ENCODE measurements at regions not wholly inside any gene's neighbourhood (a gene's known extent, or its start where the extent isn't known, plus 50 kb on each side); places are given as distances from the start of the nearest gene placed in this dataset.

DNA sequence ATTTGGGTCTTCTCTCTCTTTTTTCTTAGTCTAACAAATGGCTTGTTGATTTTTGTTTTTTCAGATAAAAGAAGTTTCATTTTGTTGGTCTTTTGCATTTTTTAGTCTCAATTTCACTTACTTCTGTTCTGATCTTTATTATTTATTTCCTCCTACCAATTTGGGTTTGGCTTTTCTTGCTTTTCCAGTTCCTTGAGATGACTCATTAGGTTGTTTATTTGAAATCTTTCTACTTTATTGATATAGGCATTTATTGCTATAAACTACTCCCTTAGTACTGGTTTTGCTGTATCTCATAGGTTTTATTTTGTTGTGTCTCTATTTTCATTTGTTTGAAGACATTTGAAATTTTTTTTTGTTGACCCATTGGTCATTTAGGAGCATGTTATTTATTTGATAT, 152.2 kb upstream of the MPHOSPH6 start:
- Histone ChIP-seq H3K9ac (ENCODE audit: low read depth in 1 of 2, low read length in 2 of 2) (no peak overlapping the region), H3K4me3 (ENCODE audit: low read length in 2 of 2) (no peak overlapping the region), H3K4me1 (ENCODE audit: control insufficient read depth in 2 of 2, insufficient read depth in 2 of 2, low read length in 2 of 2) (no peaks in the 10 kb centered on the region), H3K9me3 (ENCODE audit: control insufficient read depth in 2 of 2, low read length in 2 of 2) (no peaks in the 10 kb centered on the region), H3K36me3 (ENCODE audit: control insufficient read depth in 2 of 2, insufficient read depth in 2 of 2, low read length in 2 of 2) (no peaks in the 10 kb centered on the region), H3K27me3 (ENCODE audit: control insufficient read depth in 2 of 2, insufficient read depth in 2 of 2, low read length in 2 of 2) (no peaks in the 10 kb centered on the region), H3K27ac (ENCODE audit: low read depth in 2 of 2, low read length in 2 of 2) (no peak overlapping the region)

DNA sequence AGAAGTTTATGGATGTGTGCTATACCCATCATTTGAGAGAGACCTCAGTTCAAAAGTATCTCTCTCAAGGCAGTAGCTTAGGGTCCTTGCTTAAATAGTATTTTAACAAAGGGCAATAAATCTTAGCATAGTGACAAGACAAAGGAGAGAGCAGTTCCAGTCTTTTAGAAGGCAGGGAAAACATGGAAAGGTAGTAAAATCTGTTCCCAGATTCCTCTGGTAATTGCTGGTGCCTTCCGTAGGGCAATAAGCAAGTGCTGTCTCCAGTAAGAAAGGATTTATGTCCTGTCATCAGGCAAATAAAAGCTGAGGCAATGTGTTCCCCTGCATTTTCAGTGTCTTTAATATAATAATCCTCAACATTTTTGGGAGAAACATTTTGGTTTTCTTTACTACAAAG, 149.0 kb upstream of the MPHOSPH6 start:
- no peak overlapping the region for H3K4me3 ChIP-seq (ENCODE audit: low read length in 2 of 2)
- no peaks in the 10 kb centered on the region for H3K36me3 ChIP-seq (ENCODE audit: control insufficient read depth in 2 of 2, insufficient read depth in 2 of 2, low read length in 2 of 2)
- H3K4me1 ChIP-seq (ENCODE audit: control insufficient read depth in 2 of 2, insufficient read depth in 2 of 2, low read length in 2 of 2) = no peaks in the 10 kb centered on the region
- no peak overlapping the region for H3K27ac ChIP-seq (ENCODE audit: low read depth in 2 of 2, low read length in 2 of 2)
- no peak overlapping the region for H3K9ac ChIP-seq (ENCODE audit: low read depth in 1 of 2, low read length in 2 of 2)
- H3K9me3 ChIP-seq (ENCODE audit: control insufficient read depth in 2 of 2, low read length in 2 of 2) = no peaks in the 10 kb centered on the region
- no peaks in the 10 kb centered on the region for H3K27me3 ChIP-seq (ENCODE audit: control insufficient read depth in 2 of 2, insufficient read depth in 2 of 2, low read length in 2 of 2)

DNA sequence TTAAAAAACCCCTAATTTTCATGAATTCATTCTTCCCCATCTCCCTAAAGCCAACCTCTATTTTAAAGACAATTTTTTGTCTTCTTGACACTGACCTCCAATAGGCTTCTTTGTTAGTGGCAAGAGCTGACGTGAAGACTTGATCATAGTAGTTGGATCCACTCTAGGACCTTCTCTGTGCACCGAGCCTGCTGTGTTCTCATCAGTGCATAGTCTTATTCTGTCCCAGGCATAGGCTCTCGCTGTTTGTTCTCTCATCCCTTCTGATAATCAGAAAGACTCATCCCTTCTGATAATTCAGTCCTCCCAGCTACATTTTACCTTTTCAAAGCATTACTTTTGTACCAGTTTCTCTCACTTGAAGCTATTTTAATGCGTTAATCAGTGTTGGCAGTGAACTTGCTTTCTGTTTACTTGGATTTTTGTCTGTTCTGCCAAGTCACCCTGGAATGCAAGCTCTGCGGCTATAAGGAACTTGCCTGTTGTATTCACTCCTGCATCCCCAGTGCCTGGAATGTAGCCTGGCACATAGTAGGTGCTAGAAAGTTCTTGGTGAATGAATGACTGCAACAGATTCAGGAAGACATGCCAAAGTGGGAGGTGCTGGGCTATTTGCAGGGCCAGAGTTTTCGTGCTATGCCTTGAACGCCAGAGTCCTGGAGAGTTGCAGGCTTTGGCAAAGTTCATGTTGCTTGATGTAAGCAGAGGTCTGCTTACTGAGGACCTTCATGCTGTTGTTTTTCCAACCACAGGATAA, 147.6 kb upstream of the MPHOSPH6 start:
- Histone ChIP-seq H3K4me1 (ENCODE audit: control insufficient read depth in 2 of 2, insufficient read depth in 2 of 2, low read length in 2 of 2) (no peaks in the 10 kb centered on the region), H3K36me3 (ENCODE audit: control insufficient read depth in 2 of 2, insufficient read depth in 2 of 2, low read length in 2 of 2) (no peaks in the 10 kb centered on the region), H3K9ac (ENCODE audit: low read depth in 1 of 2, low read length in 2 of 2) (no peak overlapping the region), H3K27ac (ENCODE audit: low read depth in 2 of 2, low read length in 2 of 2) (no peak overlapping the region), H3K4me3 (ENCODE audit: low read length in 2 of 2) (no peak overlapping the region), H3K27me3 (ENCODE audit: control insufficient read depth in 2 of 2, insufficient read depth in 2 of 2, low read length in 2 of 2) (no peaks in the 10 kb centered on the region), H3K9me3 (ENCODE audit: control insufficient read depth in 2 of 2, low read length in 2 of 2) (no peaks in the 10 kb centered on the region)

GRCh38 chr16:82313754-82314153, 143.7 kb upstream of the MPHOSPH6 start:
- Histone ChIP-seq H3K4me3 (ENCODE audit: low read length in 2 of 2) (no peak overlapping the region), H3K4me1 (ENCODE audit: control insufficient read depth in 2 of 2, insufficient read depth in 2 of 2, low read length in 2 of 2) (no peaks in the 10 kb centered on the region), H3K9ac (ENCODE audit: low read depth in 1 of 2, low read length in 2 of 2) (no peak overlapping the region), H3K9me3 (ENCODE audit: control insufficient read depth in 2 of 2, low read length in 2 of 2) (no peaks in the 10 kb centered on the region), H3K36me3 (ENCODE audit: control insufficient read depth in 2 of 2, insufficient read depth in 2 of 2, low read length in 2 of 2) (no peaks in the 10 kb centered on the region), H3K27me3 (ENCODE audit: control insufficient read depth in 2 of 2, insufficient read depth in 2 of 2, low read length in 2 of 2) (no peaks in the 10 kb centered on the region), H3K27ac (ENCODE audit: low read depth in 2 of 2, low read length in 2 of 2) (no peak overlapping the region)

DNA sequence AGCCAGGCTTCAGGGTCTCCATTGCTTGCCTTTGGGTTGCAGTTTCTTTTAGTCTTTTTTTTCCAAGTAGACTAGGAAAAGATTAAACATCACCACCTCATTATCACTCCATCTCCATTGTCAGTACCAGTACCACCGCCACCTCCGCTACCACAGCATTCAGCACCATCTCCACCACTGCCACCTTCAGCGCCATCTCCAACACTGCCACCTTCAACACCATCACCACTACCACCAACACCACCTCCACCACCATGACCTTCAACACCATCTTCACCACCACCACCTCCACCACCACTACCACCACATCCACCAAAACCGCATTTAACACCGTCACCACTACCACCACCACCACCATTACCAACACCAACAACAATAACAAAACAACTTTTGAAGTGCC, 141.5 kb upstream of the MPHOSPH6 start:
- H3K4me1 ChIP-seq (ENCODE audit: control insufficient read depth in 2 of 2, insufficient read depth in 2 of 2, low read length in 2 of 2) = no peaks in the 10 kb centered on the region
- H3K27ac ChIP-seq (ENCODE audit: low read depth in 2 of 2, low read length in 2 of 2) = no peak overlapping the region
- no peaks in the 10 kb centered on the region for H3K9me3 ChIP-seq (ENCODE audit: control insufficient read depth in 2 of 2, low read length in 2 of 2)
- H3K36me3 ChIP-seq (ENCODE audit: control insufficient read depth in 2 of 2, insufficient read depth in 2 of 2, low read length in 2 of 2) = no peaks in the 10 kb centered on the region
- H3K9ac ChIP-seq (ENCODE audit: low read depth in 1 of 2, low read length in 2 of 2) = no peak overlapping the region
- H3K4me3 ChIP-seq (ENCODE audit: low read length in 2 of 2) = no peak overlapping the region
- H3K27me3 ChIP-seq (ENCODE audit: control insufficient read depth in 2 of 2, insufficient read depth in 2 of 2, low read length in 2 of 2) = no peaks in the 10 kb centered on the region

DNA sequence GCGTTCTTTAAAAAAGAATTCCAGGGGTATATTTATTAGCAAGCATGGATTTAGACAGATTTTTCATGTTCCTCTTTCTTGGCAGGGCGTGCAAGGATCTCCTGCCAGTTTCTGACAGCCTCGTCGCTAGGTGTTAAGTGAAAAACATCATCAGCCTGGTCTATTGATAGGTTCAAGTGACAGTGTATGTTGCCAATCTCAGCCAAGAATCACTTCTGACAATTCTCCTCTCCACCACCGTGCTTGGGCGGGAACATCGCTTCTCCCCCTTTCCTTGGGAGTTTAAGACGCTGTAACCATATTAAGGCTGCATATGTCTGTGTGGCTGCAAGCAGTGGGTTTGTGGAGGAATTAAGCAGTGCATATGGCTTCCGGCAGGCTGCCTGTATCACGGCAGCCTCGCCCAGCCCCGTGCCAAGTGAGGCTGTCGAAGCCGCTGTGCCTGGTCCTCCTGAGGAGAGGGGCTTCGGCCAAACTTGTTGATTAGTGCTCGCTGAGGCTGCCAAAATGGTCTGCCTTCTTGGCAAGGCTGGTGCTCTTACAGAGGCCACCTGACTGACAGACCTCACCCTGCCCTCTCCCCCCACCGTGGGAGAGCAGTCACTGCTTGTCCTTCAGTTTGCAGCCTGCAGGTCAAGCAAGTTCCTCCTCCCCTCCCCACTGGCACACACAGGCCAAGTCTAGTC, 132.2 kb upstream of the MPHOSPH6 start:
- H3K27me3 ChIP-seq (ENCODE audit: control insufficient read depth in 2 of 2, insufficient read depth in 2 of 2, low read length in 2 of 2) = no peaks in the 10 kb centered on the region
- no peak overlapping the region for H3K27ac ChIP-seq (ENCODE audit: low read depth in 2 of 2, low read length in 2 of 2)
- H3K9ac ChIP-seq (ENCODE audit: low read depth in 1 of 2, low read length in 2 of 2) = no peak overlapping the region
- H3K4me1 ChIP-seq (ENCODE audit: control insufficient read depth in 2 of 2, insufficient read depth in 2 of 2, low read length in 2 of 2) = no peaks in the 10 kb centered on the region
- no peaks in the 10 kb centered on the region for H3K9me3 ChIP-seq (ENCODE audit: control insufficient read depth in 2 of 2, low read length in 2 of 2)
- no peaks in the 10 kb centered on the region for H3K36me3 ChIP-seq (ENCODE audit: control insufficient read depth in 2 of 2, insufficient read depth in 2 of 2, low read length in 2 of 2)
- H3K4me3 ChIP-seq (ENCODE audit: low read length in 2 of 2) = no peak overlapping the region

GRCh38 chr16:82301146-82301755, 131.2 kb upstream of the MPHOSPH6 start:
- Histone ChIP-seq H3K27ac (ENCODE audit: low read depth in 2 of 2, low read length in 2 of 2) (no peak overlapping the region), H3K4me1 (ENCODE audit: control insufficient read depth in 2 of 2, insufficient read depth in 2 of 2, low read length in 2 of 2) (no peaks in the 10 kb centered on the region), H3K27me3 (ENCODE audit: control insufficient read depth in 2 of 2, insufficient read depth in 2 of 2, low read length in 2 of 2) (no peaks in the 10 kb centered on the region), H3K9ac (ENCODE audit: low read depth in 1 of 2, low read length in 2 of 2) (no peak overlapping the region), H3K4me3 (ENCODE audit: low read length in 2 of 2) (no peak overlapping the region), H3K36me3 (ENCODE audit: control insufficient read depth in 2 of 2, insufficient read depth in 2 of 2, low read length in 2 of 2) (no peaks in the 10 kb centered on the region), H3K9me3 (ENCODE audit: control insufficient read depth in 2 of 2, low read length in 2 of 2) (no peaks in the 10 kb centered on the region)

- Histone ChIP-seq H3K27me3 (ENCODE audit: control insufficient read depth in 2 of 2, insufficient read depth in 2 of 2, low read length in 2 of 2) (no peaks in the 10 kb centered on the region), H3K4me3 (ENCODE audit: low read length in 2 of 2) (no peak overlapping the region), H3K9me3 (ENCODE audit: control insufficient read depth in 2 of 2, low read length in 2 of 2) (no peaks in the 10 kb centered on the region)
These were observed 130.4 kb upstream of the MPHOSPH6 start for GRCh38 chr16:82300374-82300951.

GRCh38 chr16:82298472-82298871, 128.4 kb upstream of the MPHOSPH6 start:
- Histone ChIP-seq H3K36me3 (ENCODE audit: control insufficient read depth in 2 of 2, insufficient read depth in 2 of 2, low read length in 2 of 2) (no peaks in the 10 kb centered on the region), H3K27me3 (ENCODE audit: control insufficient read depth in 2 of 2, insufficient read depth in 2 of 2, low read length in 2 of 2) (no peaks in the 10 kb centered on the region), H3K9me3 (ENCODE audit: control insufficient read depth in 2 of 2, low read length in 2 of 2) (no peaks in the 10 kb centered on the region), H3K9ac (ENCODE audit: low read depth in 1 of 2, low read length in 2 of 2) (no peak overlapping the region), H3K4me1 (ENCODE audit: control insufficient read depth in 2 of 2, insufficient read depth in 2 of 2, low read length in 2 of 2) (no peaks in the 10 kb centered on the region), H3K4me3 (ENCODE audit: low read length in 2 of 2) (no peak overlapping the region), H3K27ac (ENCODE audit: low read depth in 2 of 2, low read length in 2 of 2) (no peak overlapping the region)

More at GRCh38 chr16:82300374-82300951, 130.4 kb upstream of the MPHOSPH6 start:
- Histone ChIP-seq H3K9ac (ENCODE audit: low read depth in 1 of 2, low read length in 2 of 2) (no peak overlapping the region), H3K4me1 (ENCODE audit: control insufficient read depth in 2 of 2, insufficient read depth in 2 of 2, low read length in 2 of 2) (no peaks in the 10 kb centered on the region), H3K36me3 (ENCODE audit: control insufficient read depth in 2 of 2, insufficient read depth in 2 of 2, low read length in 2 of 2) (no peaks in the 10 kb centered on the region), H3K27ac (ENCODE audit: low read depth in 2 of 2, low read length in 2 of 2) (no peak overlapping the region)
